Neural progenitor cell (in vitro differentiated cells): ENCODE measurements at regions not wholly inside any gene's neighbourhood (a gene's known extent, or its start where the extent isn't known, plus 50 kb on each side); places are given as distances from the start of the nearest gene placed in this dataset.

Experiments used
- CTCF ChIP-seq: fragments of 200-600 bp; sonication (generic); IDR thresholded peaks from 2 replicates; pipeline ENCODE4 v1.5.1; 2017; ENCODE audit warnings: antibody characterized with exemption, mild to moderate bottlenecking
- EZH2phosphoT487 ChIP-seq: fragments of 200-600 bp; sonication (generic); IDR thresholded peaks from 2 replicates; pipeline ENCODE4 v1.6.1; 2017; ENCODE audit warnings: antibody characterized with exemption

DNA sequence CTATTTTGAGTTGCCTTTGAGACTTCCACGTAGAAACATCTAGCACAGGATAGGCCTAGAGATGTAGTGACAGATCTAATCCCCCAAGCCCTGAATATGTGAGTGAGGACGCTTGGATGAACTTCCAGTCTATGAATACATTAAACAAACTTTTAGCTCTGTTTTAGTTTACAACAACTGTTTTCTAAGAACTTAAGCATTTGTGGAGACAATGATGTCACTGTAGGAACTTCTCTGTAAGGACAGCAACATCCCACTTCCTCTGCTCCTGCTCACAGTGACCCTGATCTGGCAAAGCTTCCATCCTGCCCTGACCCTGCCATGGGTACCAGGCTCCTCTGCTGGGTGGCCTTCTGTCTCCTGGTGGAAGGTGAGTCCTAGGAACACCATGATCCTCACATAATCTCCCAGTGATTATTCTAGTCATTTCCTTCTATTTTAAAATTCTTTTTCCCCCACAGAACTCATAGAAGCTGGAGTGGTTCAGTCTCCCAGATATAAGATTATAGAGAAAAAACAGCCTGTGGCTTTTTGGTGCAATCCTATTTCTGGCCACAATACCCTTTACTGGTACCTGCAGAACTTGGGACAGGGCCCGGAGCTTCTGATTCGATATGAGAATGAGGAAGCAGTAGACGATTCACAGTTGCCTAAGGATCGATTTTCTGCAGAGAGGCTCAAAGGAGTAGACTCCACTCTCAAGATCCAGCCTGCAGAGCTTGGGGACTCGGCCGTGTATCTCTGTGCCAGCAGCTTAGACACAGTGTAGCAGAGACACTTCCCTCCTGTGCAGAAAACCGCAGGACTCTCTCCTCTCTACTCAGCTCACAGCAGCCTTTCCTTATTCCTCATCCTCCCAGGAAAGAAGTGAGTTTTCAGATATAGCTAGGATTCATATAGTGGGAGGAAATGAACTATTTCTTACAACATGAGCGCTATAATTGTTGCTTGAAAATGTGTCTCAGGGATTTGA is 194.4 kb upstream of the PRSS1 start:
- no peak for TF ChIP-seq CTCF
- no peak for TF ChIP-seq EZH2phosphoT487
